HEK293 (cell line): ENCODE measurements at regions not wholly inside any gene's neighbourhood (a gene's known extent, or its start where the extent isn't known, plus 50 kb on each side); places are given as distances from the start of the nearest gene placed in this dataset.

Source experiments
- MEIS1 ChIP-seq: sonication (generic); formaldehyde crosslinking; IDR thresholded peaks from 2 replicates; pipeline ENCODE4 v1.8.1; 2022; ENCODE audit warnings: missing genetic modification reagents, mild to moderate bottlenecking, borderline replicate concordance
- PRDM1 ChIP-seq: fragments of 450-650 bp; formaldehyde crosslinking; IDR thresholded peaks from 2 replicates; pipeline ENCODE4; 2016; ENCODE audit warnings: missing biosample characterization, missing genetic modification characterization
- SP2 ChIP-seq: fragments of 450-650 bp; formaldehyde crosslinking; IDR thresholded peaks from 2 replicates; pipeline ENCODE4 v1.5.1; 2016; ENCODE audit warnings: missing biosample characterization, missing genetic modification characterization
- ZNF311 ChIP-seq: fragments of 450-650 bp; formaldehyde crosslinking; IDR thresholded peaks from 2 replicates; pipeline ENCODE4 v1.5.1; 2017; ENCODE audit warnings: missing biosample characterization, missing genetic modification characterization, borderline replicate concordance
- ZNF391 ChIP-seq: fragments of 450-650 bp; formaldehyde crosslinking; IDR thresholded peaks from 2 replicates; pipeline ENCODE4 v1.5.1; 2016; ENCODE audit warnings: low read depth, missing biosample characterization, missing genetic modification characterization, borderline replicate concordance
- TF ChIP-seq, protein P1 (sequence below): fragments of 450-650 bp; formaldehyde crosslinking; IDR thresholded peaks from 2 replicates; pipeline ENCODE4 v1.5.1; 2016; ENCODE audit warnings: missing biosample characterization, missing genetic modification characterization
- TF ChIP-seq, protein P2 (sequence below): fragments of 450-650 bp; formaldehyde crosslinking; conservative IDR thresholded peaks from 2 replicates; pipeline ENCODE4 v1.5.1; 2016; ENCODE audit warnings: low read depth, missing biosample characterization, missing genetic modification characterization

DNA sequence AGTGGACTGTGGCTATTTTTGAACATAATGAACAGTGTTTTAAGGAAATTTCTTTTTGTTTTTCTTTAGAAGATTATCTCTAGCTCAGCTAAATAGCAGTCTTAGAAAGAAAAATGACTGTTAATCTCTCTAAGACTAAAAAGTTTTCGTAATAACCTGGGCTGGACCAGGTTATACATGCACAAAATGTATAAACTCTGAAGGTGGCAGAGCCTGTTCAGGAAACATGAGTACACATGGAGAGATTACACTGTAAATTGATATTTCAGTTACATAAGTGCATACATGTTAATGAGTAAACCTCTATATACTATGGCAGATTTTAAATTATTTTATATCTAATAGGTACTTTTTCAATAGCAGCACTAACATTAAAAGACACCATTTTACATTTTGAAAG lies 258.2 kb upstream of the CFAP20DC start:
- TF ChIP-seq, protein P1, sequence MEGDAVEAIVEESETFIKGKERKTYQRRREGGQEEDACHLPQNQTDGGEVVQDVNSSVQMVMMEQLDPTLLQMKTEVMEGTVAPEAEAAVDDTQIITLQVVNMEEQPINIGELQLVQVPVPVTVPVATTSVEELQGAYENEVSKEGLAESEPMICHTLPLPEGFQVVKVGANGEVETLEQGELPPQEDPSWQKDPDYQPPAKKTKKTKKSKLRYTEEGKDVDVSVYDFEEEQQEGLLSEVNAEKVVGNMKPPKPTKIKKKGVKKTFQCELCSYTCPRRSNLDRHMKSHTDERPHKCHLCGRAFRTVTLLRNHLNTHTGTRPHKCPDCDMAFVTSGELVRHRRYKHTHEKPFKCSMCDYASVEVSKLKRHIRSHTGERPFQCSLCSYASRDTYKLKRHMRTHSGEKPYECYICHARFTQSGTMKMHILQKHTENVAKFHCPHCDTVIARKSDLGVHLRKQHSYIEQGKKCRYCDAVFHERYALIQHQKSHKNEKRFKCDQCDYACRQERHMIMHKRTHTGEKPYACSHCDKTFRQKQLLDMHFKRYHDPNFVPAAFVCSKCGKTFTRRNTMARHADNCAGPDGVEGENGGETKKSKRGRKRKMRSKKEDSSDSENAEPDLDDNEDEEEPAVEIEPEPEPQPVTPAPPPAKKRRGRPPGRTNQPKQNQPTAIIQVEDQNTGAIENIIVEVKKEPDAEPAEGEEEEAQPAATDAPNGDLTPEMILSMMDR = no peak
- TF ChIP-seq SP2 (tag by site-specific recombination) = no peak
- TF ChIP-seq, protein P2, sequence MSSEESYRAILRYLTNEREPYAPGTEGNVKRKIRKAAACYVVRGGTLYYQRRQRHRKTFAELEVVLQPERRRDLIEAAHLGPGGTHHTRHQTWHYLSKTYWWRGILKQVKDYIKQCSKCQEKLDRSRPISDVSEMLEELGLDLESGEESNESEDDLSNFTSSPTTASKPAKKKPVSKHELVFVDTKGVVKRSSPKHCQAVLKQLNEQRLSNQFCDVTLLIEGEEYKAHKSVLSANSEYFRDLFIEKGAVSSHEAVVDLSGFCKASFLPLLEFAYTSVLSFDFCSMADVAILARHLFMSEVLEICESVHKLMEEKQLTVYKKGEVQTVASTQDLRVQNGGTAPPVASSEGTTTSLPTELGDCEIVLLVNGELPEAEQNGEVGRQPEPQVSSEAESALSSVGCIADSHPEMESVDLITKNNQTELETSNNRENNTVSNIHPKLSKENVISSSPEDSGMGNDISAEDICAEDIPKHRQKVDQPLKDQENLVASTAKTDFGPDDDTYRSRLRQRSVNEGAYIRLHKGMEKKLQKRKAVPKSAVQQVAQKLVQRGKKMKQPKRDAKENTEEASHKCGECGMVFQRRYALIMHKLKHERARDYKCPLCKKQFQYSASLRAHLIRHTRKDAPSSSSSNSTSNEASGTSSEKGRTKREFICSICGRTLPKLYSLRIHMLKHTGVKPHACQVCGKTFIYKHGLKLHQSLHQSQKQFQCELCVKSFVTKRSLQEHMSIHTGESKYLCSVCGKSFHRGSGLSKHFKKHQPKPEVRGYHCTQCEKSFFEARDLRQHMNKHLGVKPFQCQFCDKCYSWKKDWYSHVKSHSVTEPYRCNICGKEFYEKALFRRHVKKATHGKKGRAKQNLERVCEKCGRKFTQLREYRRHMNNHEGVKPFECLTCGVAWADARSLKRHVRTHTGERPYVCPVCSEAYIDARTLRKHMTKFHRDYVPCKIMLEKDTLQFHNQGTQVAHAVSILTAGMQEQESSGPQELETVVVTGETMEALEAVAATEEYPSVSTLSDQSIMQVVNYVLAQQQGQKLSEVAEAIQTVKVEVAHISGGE (tag by site-specific recombination) = no peak
- no peak for TF ChIP-seq MEIS1 (CRISPR knock-in tag)
- no peak for TF ChIP-seq ZNF391 (tag by site-specific recombination)
- no peak for TF ChIP-seq PRDM1
- TF ChIP-seq ZNF311 = no peak
